GM20431 (cell line): ENCODE measurements at regions not wholly inside any gene's neighbourhood (a gene's known extent, or its start where the extent isn't known, plus 50 kb on each side); places are given as distances from the start of the nearest gene placed in this dataset.
"Not testable (repeated sequence)": the region's sequence is repeated elsewhere in the genome, so short reads cannot be mapped to it uniquely, and the experiment has no call there.

Source experiments
- in situ Hi-C: fragments of 300-500 bp; cut with MseI, MboI; formaldehyde crosslinking; loops from one replicate; pipeline ENCODE4 v1.15.0; 2020; ENCODE audit warnings: low sequenced_read_pairs; ENCODE audit not compliant: unreplicated experiment

GRCh38 chr4:11860996-11861395 is 432.3 kb upstream of the HS3ST1 start:
- in situ Hi-C loops, result no loop called here

- in situ Hi-C loops, result no loop called here
Measured at GRCh38 chr4:11857881-11858280, 429.2 kb upstream of the HS3ST1 start.

DNA sequence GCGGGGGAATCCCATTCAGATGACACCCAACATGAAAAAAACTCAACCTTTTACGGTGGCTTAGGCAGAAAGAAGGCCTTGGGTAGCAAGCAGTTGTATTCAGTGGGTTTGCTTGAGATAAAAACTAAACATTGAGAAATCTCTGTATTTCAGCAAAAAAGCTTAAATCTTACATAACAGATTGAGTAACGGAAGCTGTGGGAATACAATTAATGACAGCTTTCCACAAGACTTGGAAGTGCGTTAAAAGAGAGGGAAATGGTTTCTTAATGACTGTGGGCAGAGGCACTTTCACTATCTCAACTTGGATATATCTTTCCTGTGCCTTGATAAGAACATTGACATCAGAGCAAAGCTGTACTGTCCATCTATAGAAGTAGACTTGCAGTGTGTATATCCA is 418.5 kb upstream of the HS3ST1 start:
- in situ Hi-C loops, result no loop called here

DNA sequence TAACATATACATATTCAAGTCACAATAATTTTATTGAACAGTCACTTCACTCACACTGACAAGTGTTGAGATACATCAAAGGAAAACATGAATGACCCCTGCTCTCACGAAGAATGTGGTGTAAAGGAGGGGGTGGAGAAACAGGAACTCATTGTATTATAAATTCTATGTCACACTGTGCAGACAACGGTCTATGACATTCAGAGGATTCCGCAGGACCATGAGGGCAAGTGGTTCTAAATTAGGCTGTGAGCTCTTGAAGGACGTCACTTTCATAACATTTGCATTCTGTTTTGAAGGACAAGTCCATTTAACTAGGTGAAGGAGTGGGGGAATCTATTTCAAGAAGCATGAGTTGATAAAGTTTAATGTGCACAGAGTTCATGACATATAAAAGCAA is 415.2 kb upstream of the HS3ST1 start:
- in situ Hi-C loops, result no loop called here

DNA sequence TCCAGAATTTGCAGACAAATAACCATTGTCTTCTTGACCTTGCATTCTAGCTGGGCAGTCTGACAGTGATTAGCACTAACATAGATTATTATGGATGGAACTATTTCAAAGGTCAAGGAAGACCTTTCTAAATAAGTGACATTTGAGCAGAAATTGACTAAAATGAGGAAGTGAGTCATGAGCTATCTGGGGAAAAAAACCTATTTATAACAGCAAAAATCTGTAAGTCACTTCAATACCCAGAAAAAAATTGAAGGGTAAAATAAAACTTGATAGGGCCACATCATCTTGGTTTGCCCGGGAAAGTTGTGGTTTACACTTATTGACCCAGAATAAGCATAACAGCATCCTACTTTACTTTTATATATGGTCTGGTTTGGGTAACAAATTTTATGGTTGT is 414.6 kb upstream of the HS3ST1 start:
- in situ Hi-C loops, result no loop called here

DNA sequence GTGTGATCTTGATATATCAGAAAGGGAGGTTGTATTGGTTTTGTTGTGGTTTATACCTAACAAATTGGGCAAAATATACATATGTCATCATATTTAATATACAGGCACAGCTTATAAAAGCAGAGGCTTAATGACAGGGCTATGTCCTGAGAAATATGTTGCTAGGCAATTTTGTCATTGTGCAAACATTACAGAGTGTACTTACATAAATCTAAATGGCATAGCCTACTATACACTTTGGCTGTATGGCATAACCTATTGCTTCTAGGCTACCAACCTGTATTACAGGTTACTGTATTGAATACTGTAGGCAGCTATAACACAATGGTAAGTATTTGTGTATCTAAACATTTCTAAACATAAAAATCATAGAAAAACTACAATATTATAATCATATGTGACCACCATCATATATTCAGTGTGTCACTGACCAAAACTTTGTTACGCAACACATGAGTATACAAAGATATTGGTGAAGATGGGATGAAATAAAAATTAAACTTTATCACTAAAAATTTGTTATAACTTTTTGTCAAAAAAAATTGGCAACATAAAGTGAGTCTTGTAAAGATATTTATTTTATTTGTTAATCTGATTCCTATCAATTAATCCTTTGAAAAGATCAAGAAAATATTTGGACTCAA is 414.0 kb upstream of the HS3ST1 start:
- in situ Hi-C loops, result no loop called here

GRCh38 chr4:11839889-11840288 is 411.2 kb upstream of the HS3ST1 start:
- in situ Hi-C loops, result no loop called here

DNA sequence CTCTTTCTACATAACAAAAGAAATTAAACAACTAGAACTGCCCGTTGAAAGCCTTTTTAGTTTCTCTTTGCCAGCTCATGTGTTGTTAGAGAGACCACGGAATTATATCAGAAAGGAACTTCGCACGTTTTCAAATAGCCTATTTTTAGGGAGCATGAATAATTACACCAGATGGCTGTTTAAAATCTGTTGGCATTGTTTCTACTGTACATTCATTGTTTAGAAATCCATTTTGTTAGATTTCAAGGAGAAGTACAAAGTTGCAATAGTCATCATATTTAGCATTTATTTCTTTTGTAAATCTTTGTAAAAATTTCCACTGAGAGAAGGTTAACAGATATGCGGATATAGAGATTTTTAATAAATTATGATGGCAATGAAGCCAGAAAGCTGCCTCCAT is 403.0 kb upstream of the HS3ST1 start:
- in situ Hi-C loops, result no loop called here

- in situ Hi-C loops, result no loop called here
Measured at GRCh38 chr4:11824566-11824965, 395.9 kb upstream of the HS3ST1 start.

DNA sequence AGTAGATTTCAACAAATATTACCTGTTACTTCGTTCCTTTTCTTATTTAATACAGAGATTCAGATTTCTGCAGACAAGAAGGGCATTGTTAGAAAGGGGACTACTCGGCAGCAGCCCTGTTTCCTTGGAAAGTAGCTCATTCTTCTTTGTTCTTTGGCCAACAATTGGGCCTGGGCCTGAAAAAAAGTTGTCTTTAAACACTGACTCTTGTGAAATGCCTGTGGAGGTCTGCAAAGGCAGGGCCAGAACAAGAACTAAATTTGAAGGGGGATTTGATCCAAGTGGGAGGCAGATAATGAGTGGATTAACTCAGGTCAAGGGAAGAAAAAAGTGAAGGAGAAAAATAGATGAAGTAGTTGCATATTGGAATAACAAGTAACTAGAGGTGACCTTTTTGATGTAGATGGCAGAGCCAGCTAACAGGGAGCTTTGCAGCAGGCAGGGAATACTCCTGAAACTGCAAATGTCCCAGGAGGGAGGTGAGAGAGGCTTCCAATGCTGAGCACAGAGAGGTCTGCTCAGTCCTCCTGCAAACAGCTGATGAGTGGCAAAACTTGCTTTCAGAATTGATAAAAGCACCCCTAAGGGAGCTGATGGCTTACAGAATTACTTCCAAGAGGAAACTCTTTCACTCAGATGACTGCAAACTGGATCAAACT is 393.2 kb upstream of the HS3ST1 start:
- in situ Hi-C loops, result no loop called here

GRCh38 chr4:11817088-11817487 is 388.4 kb upstream of the HS3ST1 start:
- in situ Hi-C loops, result no loop called here

DNA sequence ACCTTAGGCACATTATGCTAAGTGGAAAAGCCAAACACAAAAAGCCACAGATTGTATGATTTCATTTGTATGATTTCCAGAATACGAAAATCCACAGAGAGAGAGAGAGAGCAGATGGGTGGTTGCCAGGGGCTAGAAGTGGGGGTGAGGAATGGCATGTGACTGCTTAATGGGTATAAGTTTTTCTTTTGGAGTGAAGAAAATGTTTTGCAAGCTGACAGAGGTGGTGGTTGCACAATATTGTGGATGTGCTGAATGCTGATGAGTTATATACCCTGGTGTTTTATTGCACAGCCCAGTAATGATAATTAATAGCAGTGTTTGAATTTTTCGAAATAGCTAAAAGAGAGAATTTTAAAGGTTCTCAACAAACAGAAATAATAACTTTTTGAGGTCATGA is 386.1 kb upstream of the HS3ST1 start:
- in situ Hi-C loops, result no loop called here

DNA sequence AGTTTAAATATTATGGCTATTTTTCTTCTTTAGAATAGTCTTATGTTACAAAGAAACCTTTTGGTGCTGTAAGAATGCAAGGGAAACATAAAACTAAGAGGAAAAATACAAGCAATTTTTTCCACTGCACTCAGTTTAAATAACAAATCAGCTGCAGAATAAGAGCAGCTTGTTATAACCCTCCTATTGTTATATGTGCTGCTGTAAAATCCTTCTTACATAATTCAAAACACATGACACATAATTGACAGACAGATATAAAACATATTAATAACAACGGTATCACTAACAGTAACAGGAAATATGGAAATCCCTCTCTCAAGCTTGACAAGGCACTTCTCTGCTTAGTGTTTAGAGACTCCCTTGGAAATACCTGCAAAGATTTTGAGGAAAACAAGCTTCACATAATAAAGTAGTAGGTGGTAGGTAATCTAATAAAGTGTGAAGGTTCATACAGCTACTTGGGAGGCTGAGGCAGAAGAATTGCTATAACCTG is 385.3 kb upstream of the HS3ST1 start:
- in situ Hi-C loops, result no loop called here

DNA sequence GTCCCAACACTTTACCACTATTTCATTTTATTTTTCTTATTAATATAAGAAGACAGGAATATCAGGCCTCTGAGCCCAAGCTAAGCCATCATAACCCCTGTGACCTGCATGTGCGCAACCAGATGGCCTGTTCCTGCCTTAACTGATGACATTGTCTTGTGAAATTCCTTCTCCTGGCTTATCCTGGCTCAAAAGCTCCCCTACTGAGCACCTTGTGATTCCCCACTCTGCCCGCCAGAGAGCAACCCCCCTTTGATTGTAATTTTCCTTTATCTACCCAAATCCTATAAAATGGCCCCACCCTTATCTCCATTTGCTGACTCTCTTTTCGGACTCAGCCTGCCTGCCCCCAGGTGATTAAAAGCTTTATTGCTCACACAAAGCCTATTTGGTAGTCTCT is 382.8 kb upstream of the HS3ST1 start:
- in situ Hi-C loops, result not testable (repeated sequence)

DNA sequence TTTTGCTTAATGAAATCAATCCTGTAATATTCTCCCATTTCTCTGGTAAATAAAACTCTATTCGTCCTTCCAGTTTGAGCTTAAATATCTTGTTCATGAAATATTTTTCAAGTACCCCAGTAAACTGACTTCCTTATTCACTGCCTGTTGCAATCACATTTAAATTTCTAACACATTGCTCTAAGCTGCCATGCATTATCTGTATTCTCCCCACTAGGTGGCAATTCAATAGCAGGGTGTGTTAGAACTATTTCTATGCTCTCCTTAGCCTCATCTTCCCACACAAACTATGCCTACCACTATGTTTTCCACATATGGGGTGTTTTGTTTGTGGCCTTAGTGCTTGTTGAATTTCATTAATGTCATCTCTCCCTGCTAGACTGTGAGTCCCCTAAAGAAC is 377.1 kb upstream of the HS3ST1 start:
- in situ Hi-C loops, result no loop called here

DNA sequence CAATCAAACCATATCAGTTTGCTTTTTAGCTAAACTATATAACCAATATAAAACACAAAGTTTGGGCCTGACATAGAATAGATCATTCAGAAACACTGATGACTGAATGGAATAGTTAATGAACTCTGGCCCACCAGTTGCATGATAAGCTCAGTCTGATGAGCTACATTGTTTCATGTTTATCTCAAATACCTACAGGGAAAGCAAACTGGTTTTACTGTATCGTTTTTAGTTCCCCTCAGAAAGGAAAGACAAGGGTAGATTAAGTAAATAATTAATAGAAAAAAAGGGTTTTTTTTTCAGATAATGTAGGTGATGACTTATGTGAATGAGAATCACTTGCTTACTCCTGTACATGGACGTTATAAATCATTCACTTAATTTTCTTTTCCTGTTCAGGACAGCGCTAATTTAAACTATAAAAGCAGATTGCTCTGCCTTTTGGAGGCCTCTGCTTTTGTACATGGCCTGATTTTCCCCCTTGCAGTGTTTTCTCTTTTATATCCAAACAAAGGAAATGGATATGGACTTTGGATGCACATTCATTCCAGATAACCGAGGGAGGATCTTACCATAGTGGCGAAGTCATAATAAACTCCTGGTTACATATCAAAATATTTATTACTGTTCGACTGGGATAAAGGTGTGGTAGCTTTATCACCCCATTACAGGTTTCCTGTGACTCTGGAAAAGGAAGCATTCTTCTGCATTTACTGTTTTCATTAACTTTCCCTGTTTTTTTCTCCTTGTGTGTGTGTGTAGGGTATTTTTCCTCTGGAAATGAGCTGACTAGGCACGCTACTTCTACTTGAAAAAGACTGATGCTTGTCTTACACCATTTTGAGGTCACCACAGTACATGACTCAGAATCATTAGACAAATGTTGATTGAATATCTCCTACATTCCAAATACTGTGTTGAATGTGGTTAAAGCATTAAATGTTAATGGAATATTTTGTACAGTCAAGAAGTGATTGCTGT is 373.1 kb upstream of the HS3ST1 start:
- in situ Hi-C loops, result no loop called here

DNA sequence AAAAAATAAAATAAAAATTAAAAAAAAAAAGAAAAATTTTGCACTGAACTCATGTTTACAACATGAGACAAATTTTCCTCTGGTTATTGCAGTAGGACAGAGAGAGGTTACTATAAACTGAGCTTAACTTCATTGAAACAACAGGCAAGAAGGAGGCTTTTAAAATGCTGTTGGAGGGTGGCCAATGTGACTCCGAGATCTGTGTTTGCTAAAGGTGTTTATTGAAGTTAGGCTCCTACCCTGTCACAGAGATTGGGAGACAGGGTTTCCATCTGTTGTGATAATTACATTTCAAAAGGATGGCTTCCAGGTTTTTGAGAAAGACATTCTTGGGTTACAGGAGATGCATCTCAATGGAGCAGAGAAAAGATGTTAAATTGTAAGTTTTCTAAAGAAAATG is 370.5 kb upstream of the HS3ST1 start:
- in situ Hi-C loops, result no loop called here

DNA sequence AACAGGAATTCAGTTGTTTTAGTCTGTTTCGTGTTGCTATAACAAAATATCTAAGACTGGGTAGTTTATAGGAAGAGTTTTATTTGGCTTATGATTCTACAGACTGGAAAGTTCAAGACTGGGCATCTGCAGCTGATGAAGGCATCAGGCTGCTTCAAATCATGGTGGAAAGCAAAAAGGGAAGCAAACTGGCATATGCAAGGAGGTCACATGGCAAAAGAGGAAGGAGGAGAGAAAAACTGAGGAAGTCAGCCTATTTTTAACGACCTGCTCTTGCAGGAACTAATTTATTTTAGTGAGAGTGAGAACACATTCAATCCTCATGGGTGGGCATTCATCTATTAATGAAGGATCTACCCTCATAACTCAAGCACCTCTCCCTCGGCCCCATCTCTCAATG is 363.1 kb upstream of the HS3ST1 start:
- in situ Hi-C loops, result no loop called here

GRCh38 chr4:11790230-11790629 is 361.5 kb upstream of the HS3ST1 start:
- in situ Hi-C loops, result no loop called here

DNA sequence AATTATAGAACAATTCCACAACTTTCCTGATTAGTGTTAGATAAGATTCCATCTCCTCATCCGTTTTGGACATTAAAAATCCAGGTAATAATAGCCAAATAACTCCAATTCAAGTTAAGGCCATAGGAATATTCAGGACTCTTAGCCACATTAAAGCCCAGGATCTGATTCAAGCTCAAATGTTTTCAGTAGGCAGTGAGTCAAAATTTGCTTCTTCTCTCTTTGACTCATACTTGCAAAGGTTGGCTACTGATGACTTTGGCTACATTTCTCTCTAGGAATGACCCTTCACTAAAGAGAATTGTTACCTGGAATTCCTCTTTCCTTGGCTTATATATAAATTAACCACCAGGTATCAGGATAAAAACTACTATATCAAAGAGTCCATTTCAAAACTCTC is 354.9 kb upstream of the HS3ST1 start:
- in situ Hi-C loops, result no loop called here

- in situ Hi-C loops, result no loop called here
Measured at GRCh38 chr4:11782859-11783258, 354.2 kb upstream of the HS3ST1 start.
